Choroid plexus epithelial cell (primary cell): ENCODE measurements at regions not wholly inside any gene's neighbourhood (a gene's known extent, or its start where the extent isn't known, plus 50 kb on each side); places are given as distances from the start of the nearest gene placed in this dataset.
A peak's percentile ranks its signal among the peaks of the same experiment; 100 is the strongest.
"Not testable (repeated sequence)": the region's sequence is repeated elsewhere in the genome, so short reads cannot be mapped to it uniquely, and the experiment has no call there.

Experiments used
- DNase-seq: peaks from one replicate; pipeline ENCODE4 v3.0.0-alpha.2; 2010; ENCODE audit warnings: low read depth
- H3K4me3 ChIP-seq: 2 replicates; pipeline ENCODE4 v1.5.1; 2011; ENCODE audit warnings: low read depth, mild to moderate bottlenecking, control low read depth, low read length, moderate library complexity
- CTCF ChIP-seq: conservative IDR thresholded peaks from 2 replicates; pipeline ENCODE4 v1.5.1; 2011; ENCODE audit warnings: low read depth, mild to moderate bottlenecking, control low read depth, inconsistent platforms, low read length, moderate library complexity

GRCh38 chr3:148551767-148552260 is 145.9 kb upstream of the AGTR1 start:
- no peak for TF ChIP-seq CTCF
- H3K4me3 ChIP-seq: no peak overlapping the region
- peak; percentile 30 for DNase-seq

- no peak for TF ChIP-seq CTCF
- H3K4me3 ChIP-seq: no peak overlapping the region
- DNase-seq: no peak
These were observed 143.3 kb upstream of the AGTR1 start for GRCh38 chr3:148554367-148554766.

GRCh38 chr3:148556664-148557063 is 141.0 kb upstream of the AGTR1 start:
- no peak for DNase-seq
- H3K4me3 ChIP-seq: no peak overlapping the region
- no peak for TF ChIP-seq CTCF

GRCh38 chr3:148577579-148577978 is 120.1 kb upstream of the AGTR1 start:
- H3K4me3 ChIP-seq, DNase-seq: not testable (repeated sequence)

- no peak for TF ChIP-seq CTCF
- DNase-seq: peak; percentile 46
- no peak overlapping the region for H3K4me3 ChIP-seq
These were observed 115.6 kb upstream of the AGTR1 start for GRCh38 chr3:148582126-148582525.

- TF ChIP-seq CTCF: no peak
- DNase-seq: no peak
- H3K4me3 ChIP-seq: no peak overlapping the region
These were observed 113.9 kb upstream of the AGTR1 start for GRCh38 chr3:148583793-148584192.

DNA sequence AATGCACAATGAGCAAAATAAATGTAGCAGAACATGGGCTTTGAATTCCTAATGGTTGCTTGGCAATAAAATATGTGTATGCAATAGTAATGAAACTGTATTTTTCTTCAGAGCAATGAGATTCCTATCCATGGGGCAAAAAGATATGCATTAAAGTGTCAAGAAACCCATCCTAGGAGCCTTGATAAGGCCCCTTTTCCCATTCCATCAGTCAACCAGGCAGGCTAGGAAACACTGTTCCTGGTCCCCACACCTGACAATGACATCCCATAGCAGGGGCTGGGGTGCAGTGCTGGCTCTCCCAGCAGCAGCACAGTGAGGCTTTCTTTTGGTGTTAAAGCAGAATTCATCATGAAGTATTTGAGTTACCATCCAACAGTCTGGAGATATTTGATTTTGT is 113.3 kb upstream of the AGTR1 start:
- no peak for DNase-seq
- H3K4me3 ChIP-seq: no peak overlapping the region
- no peak for TF ChIP-seq CTCF
